ENCODE measurements at regions not wholly inside any gene's neighbourhood (a gene's known extent, or its start where the extent isn't known, plus 50 kb on each side); places are given as distances from the start of the nearest gene placed in this dataset.
"Not testable (repeated sequence)": the region's sequence is repeated elsewhere in the genome, so short reads cannot be mapped to it uniquely, and the experiment has no call there.

DNA sequence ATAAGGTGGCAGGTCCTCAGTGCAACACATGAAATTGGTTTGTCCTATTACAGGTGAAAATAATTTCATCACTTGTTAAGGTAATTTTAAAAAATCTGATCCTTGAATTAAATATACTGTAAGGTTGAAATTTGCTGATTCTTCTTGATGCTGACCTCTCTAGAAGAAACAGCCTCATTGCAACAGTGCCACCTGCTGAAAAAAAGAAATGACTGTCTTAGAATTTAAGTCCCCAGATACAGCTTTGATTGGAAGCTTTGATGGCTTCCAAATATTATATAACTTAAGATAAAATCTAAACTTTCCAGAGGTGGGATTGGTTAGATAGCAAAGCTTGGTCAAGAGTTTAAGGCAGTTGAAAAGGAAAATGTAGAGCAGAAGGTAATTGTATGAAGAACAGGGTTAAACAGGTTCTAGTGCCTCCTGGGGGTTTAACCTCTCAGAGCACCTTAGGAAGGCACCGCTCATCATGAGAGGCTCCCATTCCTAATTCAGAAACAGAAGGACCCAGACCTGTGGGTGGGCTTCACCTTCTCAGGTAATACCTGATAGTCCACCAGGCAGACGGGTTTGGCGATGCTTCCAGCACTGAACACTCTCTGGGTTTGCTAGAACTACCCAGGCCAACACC, 401.0 kb downstream of the PAX1 start:
- DNase-seq (ENCODE audit: insufficient read length, low spot score) = no peak
- no peak for FAIRE-seq

DNA sequence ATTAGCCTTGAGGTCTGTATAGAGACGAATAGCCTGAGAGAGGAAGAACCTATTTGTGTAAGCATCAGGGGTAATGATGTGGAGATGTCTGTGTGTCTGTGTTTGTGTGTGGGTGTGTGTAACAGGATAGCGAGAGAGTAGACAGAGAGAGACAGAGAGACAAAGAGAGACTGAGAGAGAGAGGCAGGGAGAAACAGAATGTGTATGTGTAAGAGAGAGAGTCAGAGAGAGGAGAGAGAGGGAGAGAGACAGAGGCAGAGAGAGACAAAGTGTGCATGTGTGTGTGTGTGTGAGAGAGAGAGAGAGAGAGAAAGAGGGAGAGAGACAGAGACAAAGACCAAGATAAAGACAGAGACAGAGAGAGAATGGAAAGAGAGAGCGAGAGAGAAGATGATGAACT, 396.1 kb downstream of the PAX1 start:
- DNase-seq (ENCODE audit: insufficient read length, low spot score) (no peak), FAIRE-seq (no peak)

DNA sequence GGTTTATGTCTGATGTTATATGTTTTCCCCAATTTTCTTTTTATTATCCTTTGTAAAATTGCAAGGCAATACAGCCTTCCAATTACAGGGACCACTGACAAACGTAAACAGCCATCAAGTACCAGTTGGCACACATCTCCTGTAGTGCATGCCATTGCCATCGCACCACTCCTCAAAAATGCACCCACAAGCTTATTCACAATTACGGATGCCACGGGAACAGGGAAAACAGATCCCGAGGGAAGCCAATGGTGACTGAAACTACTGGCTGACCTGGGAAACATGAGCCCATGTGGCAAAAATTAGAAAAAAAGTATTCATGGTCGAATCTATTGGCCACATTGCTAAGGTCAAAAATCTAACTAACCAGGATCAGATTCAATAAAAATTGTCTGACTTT, 395.2 kb downstream of the PAX1 start:
- FAIRE-seq (no peak), DNase-seq (ENCODE audit: insufficient read length, low spot score) (no peak)

- no peak for FAIRE-seq
- DNase-seq (ENCODE audit: insufficient read length, low spot score) = no peak
Measured at GRCh38 chr20:22099348-22099747, 393.9 kb downstream of the PAX1 start.

DNA sequence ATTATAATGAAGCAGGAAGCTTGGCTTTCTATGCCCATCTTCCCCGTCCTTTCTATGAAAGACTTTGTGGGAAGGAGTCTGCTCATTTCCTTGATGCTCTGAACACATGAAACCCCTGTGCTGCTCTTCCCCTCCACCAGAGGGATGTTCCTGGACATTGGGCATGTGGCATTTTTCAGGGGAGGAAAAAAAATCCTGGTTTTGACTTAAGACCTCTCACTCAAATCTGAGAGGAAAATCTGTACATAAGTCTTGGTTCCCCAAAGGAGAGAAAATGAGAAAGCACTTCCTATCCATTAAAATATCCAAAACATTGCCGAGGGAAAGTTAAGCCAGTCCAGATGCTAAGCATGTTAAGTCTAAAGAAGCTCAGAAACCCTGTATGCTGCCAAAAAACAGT, 393.0 kb downstream of the PAX1 start:
- no peak for DNase-seq (ENCODE audit: insufficient read length, low spot score)
- FAIRE-seq = no peak

DNA sequence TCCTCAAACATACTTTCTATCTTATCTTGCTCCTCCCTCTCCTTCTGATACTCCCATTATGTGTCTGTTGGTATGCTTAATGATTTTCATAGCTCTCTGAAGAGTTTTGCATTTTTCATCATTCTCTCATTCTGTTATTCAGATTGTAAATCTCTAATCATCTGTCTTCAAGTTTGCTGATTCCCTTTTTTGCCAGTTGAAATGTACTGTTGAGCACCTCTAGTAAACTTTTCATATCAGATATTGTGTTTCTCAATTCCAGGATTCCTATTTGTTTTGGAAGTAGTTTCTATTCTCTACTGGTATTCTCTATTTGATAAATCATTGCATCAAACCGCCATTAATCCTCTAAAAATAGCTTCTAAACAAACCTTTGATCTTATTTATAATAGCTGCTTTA, 387.7 kb downstream of the PAX1 start:
- DNase-seq (ENCODE audit: insufficient read length, low spot score) = no peak
- FAIRE-seq = no peak

DNA sequence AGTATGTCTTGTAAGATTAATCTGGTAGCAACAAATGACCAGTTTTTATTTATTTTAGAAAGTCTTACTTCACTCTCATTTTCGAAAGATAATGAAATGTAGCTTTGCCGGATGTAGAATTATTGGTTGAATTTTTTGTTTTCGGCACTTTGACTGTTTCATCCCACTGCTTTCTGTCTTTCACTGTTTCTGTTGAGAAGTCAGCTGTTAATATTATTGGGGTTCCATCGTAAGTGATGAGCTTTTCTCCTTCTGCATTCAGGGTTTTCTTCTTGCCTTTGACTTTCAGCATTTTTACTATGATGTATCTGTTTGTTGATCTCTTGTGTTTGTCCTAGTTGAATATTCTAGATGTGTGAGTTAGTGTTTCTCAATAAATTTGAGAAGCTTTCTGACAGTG, 383.4 kb downstream of the PAX1 start:
- DNase-seq (ENCODE audit: insufficient read length, low spot score) (no peak), FAIRE-seq (no peak)

DNA sequence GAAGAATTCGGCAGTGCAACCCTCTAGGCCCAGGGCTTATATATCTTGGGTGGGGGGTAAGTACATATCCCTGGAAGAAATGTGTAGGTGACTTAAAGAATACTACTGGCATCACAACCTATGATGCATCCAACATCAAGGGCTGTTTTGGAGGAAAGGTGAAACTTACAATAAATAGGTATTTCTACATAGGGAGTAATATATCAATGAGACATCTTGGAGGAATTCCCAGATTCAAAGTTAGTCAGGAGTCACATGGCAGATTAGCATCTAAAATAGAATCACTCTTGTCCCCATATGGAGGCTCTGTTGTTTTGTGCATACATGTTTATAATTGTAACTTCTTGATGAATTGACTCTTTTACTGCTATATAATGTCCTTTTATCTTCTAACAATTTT, 375.5 kb downstream of the PAX1 start:
- no peak for FAIRE-seq
- no peak for DNase-seq (ENCODE audit: insufficient read length, low spot score)

DNA sequence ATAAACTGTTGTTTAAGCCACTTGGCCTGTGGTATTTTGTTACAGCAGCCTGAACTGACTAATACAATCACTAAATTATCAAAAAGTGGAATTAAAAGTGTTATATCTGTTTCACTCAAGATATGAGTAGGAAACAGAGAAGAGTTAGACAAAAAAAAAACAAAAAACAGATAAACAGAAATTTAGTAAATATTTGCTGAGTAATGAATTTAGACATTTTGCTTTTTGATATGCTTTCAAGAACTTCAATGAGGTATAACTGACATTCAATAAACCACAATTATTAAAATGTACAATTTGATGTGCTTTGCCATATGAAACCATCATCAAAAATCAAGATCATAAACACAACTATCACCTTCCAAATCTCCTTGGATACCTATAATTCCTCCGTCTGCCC, 369.2 kb downstream of the PAX1 start:
- FAIRE-seq = no peak
- no peak for DNase-seq (ENCODE audit: insufficient read length, low spot score)

- no peak for FAIRE-seq
- no peak for DNase-seq (ENCODE audit: insufficient read length, low spot score)
Measured at GRCh38 chr20:22071841-22072240, 366.4 kb downstream of the PAX1 start.

DNA sequence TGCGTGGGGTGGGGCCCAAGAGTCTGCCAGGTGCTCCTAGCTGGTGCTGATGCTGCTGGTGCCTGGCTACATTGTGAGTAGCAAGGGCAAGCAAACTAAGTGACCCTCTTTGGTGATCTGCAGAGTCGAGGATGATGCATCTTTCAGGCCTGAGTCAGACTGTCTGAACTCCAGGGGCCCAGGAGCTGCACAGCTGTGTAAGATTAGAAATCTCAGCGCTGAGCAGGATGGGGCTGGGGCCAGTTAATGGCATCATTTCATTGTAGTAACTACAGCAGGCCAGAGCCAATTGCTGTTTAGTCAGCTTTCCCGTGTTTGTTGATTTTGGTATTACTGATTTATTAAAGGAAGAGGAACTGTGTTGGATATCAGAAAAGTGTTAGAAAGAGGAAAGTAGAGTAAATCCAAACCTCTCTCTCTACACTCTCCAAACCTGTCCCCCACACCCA, 365.2 kb downstream of the PAX1 start:
- no peak for FAIRE-seq
- DNase-seq (ENCODE audit: insufficient read length, low spot score) = no peak

GRCh38 chr20:22063753-22064152, 358.3 kb downstream of the PAX1 start:
- FAIRE-seq = no peak
- no peak for DNase-seq (ENCODE audit: insufficient read length, low spot score)

GRCh38 chr20:22062874-22063273, 357.4 kb downstream of the PAX1 start:
- DNase-seq (ENCODE audit: insufficient read length, low spot score) (no peak), FAIRE-seq (no peak)

- FAIRE-seq = no peak
- DNase-seq (ENCODE audit: insufficient read length, low spot score) = no peak
Measured at GRCh38 chr20:22060610-22061009, 355.1 kb downstream of the PAX1 start.

DNA sequence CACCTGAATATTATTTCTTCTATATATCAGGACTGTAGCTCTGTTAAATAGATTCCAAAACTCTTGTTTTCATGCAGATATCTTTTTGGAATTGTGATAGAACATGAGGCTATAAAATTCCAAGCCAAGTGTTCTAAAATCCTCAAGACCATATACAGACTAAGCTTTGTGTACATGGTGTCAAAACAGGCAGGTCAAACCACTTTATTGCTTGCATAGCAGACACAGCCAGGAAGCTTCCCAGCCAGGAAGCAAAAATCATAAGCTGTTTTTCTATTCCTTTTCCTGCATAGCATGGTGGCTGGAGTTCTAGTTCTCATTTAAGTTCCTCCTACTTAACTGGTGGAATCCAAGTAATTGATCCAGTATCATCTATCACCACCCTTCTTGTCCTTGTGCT, 353.3 kb downstream of the PAX1 start:
- FAIRE-seq = no peak
- no peak for DNase-seq (ENCODE audit: insufficient read length, low spot score)

GRCh38 chr20:22055981-22056380, 350.5 kb downstream of the PAX1 start:
- FAIRE-seq (no peak), DNase-seq (ENCODE audit: insufficient read length, low spot score) (no peak)

- FAIRE-seq (no peak), DNase-seq (ENCODE audit: insufficient read length, low spot score) (no peak)
Measured at GRCh38 chr20:22052025-22052650, 346.7 kb downstream of the PAX1 start.

DNA sequence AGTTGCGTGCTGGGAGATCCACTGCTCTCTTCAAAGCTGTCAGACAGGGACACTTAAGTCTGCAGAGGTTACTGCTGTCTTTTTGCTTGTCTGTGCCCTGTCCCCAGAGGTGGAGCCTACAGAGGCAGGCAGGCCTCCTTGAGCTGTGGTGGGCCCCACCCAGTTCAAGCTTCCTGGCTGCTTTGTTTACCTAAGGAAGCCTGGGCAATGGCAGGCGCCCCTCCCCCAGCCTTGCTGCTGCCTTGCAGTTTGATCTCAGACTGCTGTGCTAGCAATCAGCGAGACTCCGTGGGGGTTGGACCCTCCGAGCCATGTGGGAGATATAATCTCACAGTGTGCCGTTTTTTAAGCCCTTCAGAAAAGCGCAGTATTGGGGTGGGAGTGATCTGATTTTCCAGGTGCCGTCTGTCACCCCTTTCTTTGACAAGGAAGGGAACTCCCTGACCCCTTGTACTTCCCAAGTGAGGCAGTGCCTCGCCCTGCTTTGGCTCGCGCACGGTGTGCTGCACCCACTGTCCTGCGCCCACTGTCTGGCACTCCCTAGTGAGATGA, 340.6 kb downstream of the PAX1 start:
- FAIRE-seq; DNase-seq (ENCODE audit: insufficient read length, low spot score): not testable (repeated sequence)

DNA sequence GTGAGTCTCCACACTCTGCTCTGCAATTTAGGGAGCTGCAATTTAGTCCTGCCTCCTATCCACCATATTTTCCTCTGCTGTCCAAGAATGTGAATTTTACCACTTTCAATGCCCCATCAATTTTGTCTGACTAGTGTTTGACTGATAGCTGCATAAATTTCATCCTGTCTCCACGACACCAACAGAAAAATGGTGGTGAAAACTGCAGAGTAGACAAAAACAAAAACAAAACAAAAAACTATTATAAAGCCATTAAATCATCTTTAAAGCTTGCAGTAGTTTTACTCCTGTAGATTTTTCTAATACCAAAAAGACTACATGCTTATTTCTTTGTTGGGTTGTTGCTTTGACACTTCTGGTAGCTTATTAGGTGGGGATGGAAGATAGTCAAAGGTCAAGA, 322.0 kb downstream of the PAX1 start:
- no peak for DNase-seq (ENCODE audit: insufficient read length, low spot score)
- FAIRE-seq = no peak

DNA sequence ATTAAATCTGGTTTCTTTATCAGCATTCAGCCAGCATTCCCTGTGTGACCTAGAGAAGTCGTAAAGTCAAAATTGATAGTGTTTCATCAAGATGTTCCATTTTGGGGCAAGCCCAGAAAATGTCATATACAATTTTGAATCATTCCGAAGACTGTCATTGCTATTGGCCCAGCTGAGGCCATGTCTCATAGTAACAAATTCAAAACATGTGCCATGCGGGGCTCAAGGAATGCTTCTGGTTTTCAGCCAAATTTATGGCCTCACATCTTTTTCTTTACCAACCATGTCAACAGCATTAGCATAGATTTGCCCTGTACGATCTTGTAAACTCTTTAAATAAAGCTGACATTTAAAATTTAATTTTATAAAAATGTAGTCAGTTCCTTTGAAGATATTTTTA, 314.7 kb downstream of the PAX1 start:
- FAIRE-seq = no peak
- DNase-seq (ENCODE audit: insufficient read length, low spot score) = no peak

GRCh38 chr20:22008456-22008855, 303.0 kb downstream of the PAX1 start:
- no peak for FAIRE-seq

DNA sequence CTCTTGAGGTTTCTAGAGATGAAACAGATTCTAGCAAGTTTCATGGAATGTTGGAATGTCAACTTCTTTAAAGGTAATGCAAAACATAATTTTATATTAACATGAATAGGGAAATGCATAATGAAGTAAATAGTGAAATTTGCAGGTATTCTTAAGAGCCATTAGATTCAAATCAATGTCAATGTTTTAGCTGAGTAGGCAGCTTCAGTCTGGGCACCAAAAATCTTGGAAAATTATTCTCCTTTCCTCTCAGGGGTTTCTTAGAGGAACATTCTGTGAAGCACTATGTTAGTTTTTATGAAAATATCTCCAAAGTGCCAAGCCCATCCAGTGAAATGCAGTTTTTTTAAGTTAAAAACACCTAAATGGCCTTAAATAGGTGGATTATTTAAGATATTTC, 300.8 kb downstream of the PAX1 start:
- no peak for DNase-seq (ENCODE audit: insufficient read length, low spot score)
- FAIRE-seq = no peak

More at GRCh38 chr20:22008456-22008855, 303.0 kb downstream of the PAX1 start:
- DNase-seq (ENCODE audit: insufficient read length, low spot score) = no peak

All from GM19239 (cell line).